Liver (tissue), 3 donors: ENCODE measurements at regions not wholly inside any gene's neighbourhood (a gene's known extent, or its start where the extent isn't known, plus 50 kb on each side); places are given as distances from the start of the nearest gene placed in this dataset.

Source experiments
- ATF3 ChIP-seq: IDR thresholded peaks from 2 replicates; pipeline ENCODE4 v1.6.1; 2016; ENCODE audit warnings: antibody characterized with exemption
- CTCF ChIP-seq: fragments of 150-350 bp; IDR thresholded peaks from 2 replicates; pipeline ENCODE4 v1.5.1; 2017; ENCODE audit warnings: improper control_type of control experiment, low read depth, low read length; ENCODE audit not compliant: missing input control
- MAX ChIP-seq: IDR thresholded peaks from 2 replicates; pipeline ENCODE4 v1.6.1; 2016; ENCODE audit warnings: antibody characterized with exemption
- RAD21 ChIP-seq, 2 donors: IDR thresholded peaks; 2 replicates each; pipeline ENCODE4 v1.6.1; 2016; ENCODE audit warnings: antibody characterized with exemption in 2 of 2, mild to moderate bottlenecking in 2 of 2
- RXRA ChIP-seq, 2 donors: IDR thresholded peaks; 2 replicates each; pipeline ENCODE4 v1.6.1; 2017 to 2018; ENCODE audit warnings: antibody characterized with exemption in 2 of 2, mild to moderate bottlenecking in 1 of 2
- SP1 ChIP-seq: IDR thresholded peaks from 2 replicates; pipeline ENCODE4 v1.6.1; 2018; ENCODE audit warnings: antibody characterized with exemption, mild to moderate bottlenecking
- TAF1 ChIP-seq: conservative IDR thresholded peaks from 2 replicates; pipeline ENCODE4 v1.6.1; 2016; ENCODE audit warnings: antibody characterized with exemption, mild to moderate bottlenecking
- YY1 ChIP-seq: IDR thresholded peaks from 2 replicates; pipeline ENCODE4 v1.6.1; 2016; ENCODE audit warnings: antibody characterized with exemption, mild to moderate bottlenecking
- donor health status: healthy.
- donor health status: healthy.

GRCh38 chr3:31196881-31197364 is 302.5 kb upstream of the GADL1 start:
- TF ChIP-seq CTCF (no peak), MAX (no peak), ATF3 (no peak), RAD21 (IDR thresholded peaks at IDR 0.05) (no peak), TAF1 (no peak), RXRA (IDR thresholded peaks at IDR 0.05) (no peak), SP1 (no peak), YY1 (no peak)
